ENCODE measurements at regions not wholly inside any gene's neighbourhood (a gene's known extent, or its start where the extent isn't known, plus 50 kb on each side); places are given as distances from the start of the nearest gene placed in this dataset.

GRCh38 chr20:50393242-50393641, 116.9 kb upstream of the PTPN1 start:
- ChIA-PET POLR2A (no interaction called here), CTCF (interaction anchor here (1.4 kb wide), 1 partner anchor 63 kb away, joined by 4 read pairs; no protein-coding TSS in a partner anchor)
- H3K4me1 ChIP-seq (ENCODE audit: control extremely low read depth in 1 of 4, control insufficient read depth in 4 of 4, insufficient read depth in 4 of 4, low read length in 3 of 4), result peaks cover 0 to 42% (median 21%) of the 10 kb centered on the region in 4 experiments
- H3K36me3 ChIP-seq (ENCODE audit: control insufficient read depth in 4 of 4, insufficient read depth in 4 of 4, low read length in 3 of 4), result no peaks in the 10 kb centered on the region
- H3K9me3 ChIP-seq (ENCODE audit: control extremely low read depth in 1 of 5, control insufficient read depth in 4 of 5, insufficient read depth in 2 of 5, low read depth in 1 of 5, low read length in 4 of 5), result no peaks in the 10 kb centered on the region
- H3K27ac ChIP-seq (ENCODE audit: insufficient read depth in 1 of 2, low read depth in 1 of 2, low read length in 2 of 2, poor library complexity in 1 of 2, severe bottlenecking in 2 of 2), result no peak overlapping the region
- H3K4me3 ChIP-seq (ENCODE audit: control insufficient read depth in 1 of 7, extremely low read depth in 1 of 7, insufficient read depth in 4 of 7, low read depth in 2 of 7, low read length in 6 of 7), result no peak overlapping the region
- no peak for DNase-seq
- WGBS (ENCODE audit: insufficient coverage), result 91% methylated on average over 6 of the region's 6 CpGs
- H3K27me3 ChIP-seq (replicated peaks in 2 of 5; ENCODE audit: control insufficient read depth in 4 of 5, insufficient read depth in 5 of 5, low read length in 4 of 5), result no peaks in the 10 kb centered on the region

GRCh38 chr20:50393990-50394561, 116.1 kb upstream of the PTPN1 start:
- 77% methylated on average over 12 of the region's 24 CpGs for WGBS (ENCODE audit: insufficient coverage)
- Histone ChIP-seq H3K4me1 (ENCODE audit: control extremely low read depth in 1 of 4, control insufficient read depth in 4 of 4, insufficient read depth in 4 of 4, low read length in 3 of 4) (peaks cover 0 to 36% (median 17%) of the 10 kb centered on the region in 4 experiments), H3K36me3 (ENCODE audit: control insufficient read depth in 4 of 4, insufficient read depth in 4 of 4, low read length in 3 of 4) (no peaks in the 10 kb centered on the region), H3K4me3 (ENCODE audit: control insufficient read depth in 1 of 7, extremely low read depth in 1 of 7, insufficient read depth in 4 of 7, low read depth in 2 of 7, low read length in 6 of 7) (no peak overlapping the region), H3K27ac (ENCODE audit: insufficient read depth in 1 of 2, low read depth in 1 of 2, low read length in 2 of 2, poor library complexity in 1 of 2, severe bottlenecking in 2 of 2) (no peak overlapping the region), H3K27me3 (replicated peaks in 2 of 5; ENCODE audit: control insufficient read depth in 4 of 5, insufficient read depth in 5 of 5, low read length in 4 of 5) (no peaks in the 10 kb centered on the region), H3K9me3 (ENCODE audit: control extremely low read depth in 1 of 5, control insufficient read depth in 4 of 5, insufficient read depth in 2 of 5, low read depth in 1 of 5, low read length in 4 of 5) (no peaks in the 10 kb centered on the region)
- no peak for DNase-seq
- CTCF ChIA-PET, result interaction anchor here (1.0 to 1.6 kb wide), 3 partner anchors 20 to 184 kb away, joined by 3 to 4 read pairs (median 3); no protein-coding TSS in a partner anchor
- POLR2A ChIA-PET, result interaction anchor here (0.6 kb wide), 1 partner anchor 51 kb away, joined by 3 read pairs; no protein-coding TSS in a partner anchor

GRCh38 chr20:50394569-50394968, 115.6 kb upstream of the PTPN1 start:
- H3K36me3 ChIP-seq (ENCODE audit: control insufficient read depth in 4 of 4, insufficient read depth in 4 of 4, low read length in 3 of 4), result no peaks in the 10 kb centered on the region
- no peaks in the 10 kb centered on the region for H3K9me3 ChIP-seq (ENCODE audit: control extremely low read depth in 1 of 5, control insufficient read depth in 4 of 5, insufficient read depth in 2 of 5, low read depth in 1 of 5, low read length in 4 of 5)
- H3K27ac ChIP-seq (ENCODE audit: insufficient read depth in 1 of 2, low read depth in 1 of 2, low read length in 2 of 2, poor library complexity in 1 of 2, severe bottlenecking in 2 of 2), result no peak overlapping the region
- 17% methylated on average over 11 of the region's 11 CpGs for WGBS (ENCODE audit: insufficient coverage)
- ChIA-PET CTCF (interaction anchor here (1.0 to 1.6 kb wide), 4 partner anchors 10 to 184 kb away, joined by 3 to 4 read pairs (median 3); no protein-coding TSS in a partner anchor), POLR2A (interaction anchor here (0.6 kb wide), 1 partner anchor 50 kb away, joined by 3 read pairs; no protein-coding TSS in a partner anchor)
- H3K27me3 ChIP-seq (replicated peaks in 2 of 5; ENCODE audit: control insufficient read depth in 4 of 5, insufficient read depth in 5 of 5, low read length in 4 of 5), result no peaks in the 10 kb centered on the region
- peak; percentile 57 to 91 (median 86) for DNase-seq
- H3K4me3 ChIP-seq (ENCODE audit: control insufficient read depth in 1 of 7, extremely low read depth in 1 of 7, insufficient read depth in 4 of 7, low read depth in 2 of 7, low read length in 6 of 7), result peak overlapping the region in 1 of 7 experiments; percentile 4
- H3K4me1 ChIP-seq (ENCODE audit: control extremely low read depth in 1 of 4, control insufficient read depth in 4 of 4, insufficient read depth in 4 of 4, low read length in 3 of 4), result peaks cover 0 to 34% (median 16%) of the 10 kb centered on the region in 4 experiments

- ChIA-PET CTCF (interaction anchor here (1.0 to 1.6 kb wide), 4 partner anchors 11 to 57 kb away, joined by 3 to 4 read pairs (median 3); no protein-coding TSS in a partner anchor), POLR2A (no interaction called here)
- H3K4me3 ChIP-seq (ENCODE audit: control insufficient read depth in 1 of 7, extremely low read depth in 1 of 7, insufficient read depth in 4 of 7, low read depth in 2 of 7, low read length in 6 of 7), result no peak overlapping the region
- WGBS (ENCODE audit: insufficient coverage), result 89% methylated on average over 8 of the region's 11 CpGs
- H3K4me1 ChIP-seq (ENCODE audit: control extremely low read depth in 1 of 4, control insufficient read depth in 4 of 4, insufficient read depth in 4 of 4, low read length in 3 of 4), result peaks cover 0 to 39% (median 17%) of the 10 kb centered on the region in 4 experiments
- H3K27ac ChIP-seq (ENCODE audit: insufficient read depth in 1 of 2, low read depth in 1 of 2, low read length in 2 of 2, poor library complexity in 1 of 2, severe bottlenecking in 2 of 2), result no peak overlapping the region
- H3K27me3 ChIP-seq (replicated peaks in 2 of 5; ENCODE audit: control insufficient read depth in 4 of 5, insufficient read depth in 5 of 5, low read length in 4 of 5), result no peaks in the 10 kb centered on the region
- H3K36me3 ChIP-seq (ENCODE audit: control insufficient read depth in 4 of 4, insufficient read depth in 4 of 4, low read length in 3 of 4), result no peaks in the 10 kb centered on the region
- no peaks in the 10 kb centered on the region for H3K9me3 ChIP-seq (ENCODE audit: control extremely low read depth in 1 of 5, control insufficient read depth in 4 of 5, insufficient read depth in 2 of 5, low read depth in 1 of 5, low read length in 4 of 5)
- DNase-seq, result no peak
These were observed 114.9 kb upstream of the PTPN1 start for GRCh38 chr20:50395251-50395729.

- 96% methylated on average over 11 of the region's 14 CpGs for WGBS (ENCODE audit: insufficient coverage)
- ChIA-PET CTCF (interaction anchor here (1.0 to 1.5 kb wide), 3 partner anchors 18 to 39 kb away, joined by 3 read pairs; no protein-coding TSS in a partner anchor), POLR2A (no interaction called here)
These were observed 114.2 kb upstream of the PTPN1 start for GRCh38 chr20:50395914-50396488.

GRCh38 chr20:50396623-50397022, 113.6 kb upstream of the PTPN1 start:
- H3K4me3 ChIP-seq (ENCODE audit: control insufficient read depth in 1 of 7, extremely low read depth in 1 of 7, insufficient read depth in 4 of 7, low read depth in 2 of 7, low read length in 6 of 7), result no peak overlapping the region
- no peaks in the 10 kb centered on the region for H3K9me3 ChIP-seq (ENCODE audit: control extremely low read depth in 1 of 5, control insufficient read depth in 4 of 5, insufficient read depth in 2 of 5, low read depth in 1 of 5, low read length in 4 of 5)
- H3K36me3 ChIP-seq (ENCODE audit: control insufficient read depth in 4 of 4, insufficient read depth in 4 of 4, low read length in 3 of 4), result no peaks in the 10 kb centered on the region
- no peak overlapping the region for H3K27ac ChIP-seq (ENCODE audit: insufficient read depth in 1 of 2, low read depth in 1 of 2, low read length in 2 of 2, poor library complexity in 1 of 2, severe bottlenecking in 2 of 2)
- no peak for DNase-seq
- H3K27me3 ChIP-seq (replicated peaks in 2 of 5; ENCODE audit: control insufficient read depth in 4 of 5, insufficient read depth in 5 of 5, low read length in 4 of 5), result no peaks in the 10 kb centered on the region
- WGBS (ENCODE audit: insufficient coverage), result 97% methylated on average over 5 of the region's 6 CpGs
- ChIA-PET CTCF (interaction anchor here (0.8 to 1.0 kb wide), 2 partner anchors 10 to 38 kb away, joined by 3 read pairs; no protein-coding TSS in a partner anchor), POLR2A (no interaction called here)
- H3K4me1 ChIP-seq (ENCODE audit: control extremely low read depth in 1 of 4, control insufficient read depth in 4 of 4, insufficient read depth in 4 of 4, low read length in 3 of 4), result peaks cover 0 to 30% (median 17%) of the 10 kb centered on the region in 4 experiments

More at GRCh38 chr20:50395914-50396488, 114.2 kb upstream of the PTPN1 start:
- Histone ChIP-seq H3K4me3 (ENCODE audit: control insufficient read depth in 1 of 7, extremely low read depth in 1 of 7, insufficient read depth in 4 of 7, low read depth in 2 of 7, low read length in 6 of 7) (no peak overlapping the region), H3K27me3 (replicated peaks in 2 of 5; ENCODE audit: control insufficient read depth in 4 of 5, insufficient read depth in 5 of 5, low read length in 4 of 5) (no peaks in the 10 kb centered on the region), H3K9me3 (ENCODE audit: control extremely low read depth in 1 of 5, control insufficient read depth in 4 of 5, insufficient read depth in 2 of 5, low read depth in 1 of 5, low read length in 4 of 5) (no peaks in the 10 kb centered on the region), H3K27ac (ENCODE audit: insufficient read depth in 1 of 2, low read depth in 1 of 2, low read length in 2 of 2, poor library complexity in 1 of 2, severe bottlenecking in 2 of 2) (no peak overlapping the region), H3K4me1 (ENCODE audit: control extremely low read depth in 1 of 4, control insufficient read depth in 4 of 4, insufficient read depth in 4 of 4, low read length in 3 of 4) (peaks cover 0 to 35% (median 17%) of the 10 kb centered on the region in 4 experiments), H3K36me3 (ENCODE audit: control insufficient read depth in 4 of 4, insufficient read depth in 4 of 4, low read length in 3 of 4) (no peaks in the 10 kb centered on the region)
- no peak for DNase-seq

- CTCF ChIA-PET, result interaction anchor here (0.8 to 1.4 kb wide), 4 partner anchors 10 to 38 kb away, joined by 3 to 4 read pairs (median 3); no protein-coding TSS in a partner anchor
- POLR2A ChIA-PET, result no interaction called here
These were observed 113.1 kb upstream of the PTPN1 start for GRCh38 chr20:50397058-50397457.

More at GRCh38 chr20:50397058-50397457, 113.1 kb upstream of the PTPN1 start:
- WGBS (ENCODE audit: insufficient coverage), result 94% methylated on average over 5 of the region's 5 CpGs
- no peaks in the 10 kb centered on the region for H3K27me3 ChIP-seq (replicated peaks in 2 of 5; ENCODE audit: control insufficient read depth in 4 of 5, insufficient read depth in 5 of 5, low read length in 4 of 5)
- H3K9me3 ChIP-seq (ENCODE audit: control extremely low read depth in 1 of 5, control insufficient read depth in 4 of 5, insufficient read depth in 2 of 5, low read depth in 1 of 5, low read length in 4 of 5), result no peaks in the 10 kb centered on the region
- H3K4me1 ChIP-seq (ENCODE audit: control extremely low read depth in 1 of 4, control insufficient read depth in 4 of 4, insufficient read depth in 4 of 4, low read length in 3 of 4), result peaks cover 0 to 26% (median 18%) of the 10 kb centered on the region in 4 experiments
- DNase-seq, result no peak
- no peaks in the 10 kb centered on the region for H3K36me3 ChIP-seq (ENCODE audit: control insufficient read depth in 4 of 4, insufficient read depth in 4 of 4, low read length in 3 of 4)
- H3K4me3 ChIP-seq (ENCODE audit: control insufficient read depth in 1 of 7, extremely low read depth in 1 of 7, insufficient read depth in 4 of 7, low read depth in 2 of 7, low read length in 6 of 7), result no peak overlapping the region
- no peak overlapping the region for H3K27ac ChIP-seq (ENCODE audit: insufficient read depth in 1 of 2, low read depth in 1 of 2, low read length in 2 of 2, poor library complexity in 1 of 2, severe bottlenecking in 2 of 2)

Measured in common myeloid progenitor, CD34-positive (primary cell).